DMS53 treated with DMSO at 0.1 percent for 48 hours (cell line): ENCODE measurements at regions not wholly inside any gene's neighbourhood (a gene's known extent, or its start where the extent isn't known, plus 50 kb on each side); places are given as distances from the start of the nearest gene placed in this dataset.
A peak's percentile ranks its signal among the peaks of the same experiment; 100 is the strongest.

Experiments used
- DNase-seq: peaks from one replicate; lab custom pipeline; 2025; ENCODE audit not compliant: unreplicated experiment; lab: John Stamatoyannopoulos, UW

DNA sequence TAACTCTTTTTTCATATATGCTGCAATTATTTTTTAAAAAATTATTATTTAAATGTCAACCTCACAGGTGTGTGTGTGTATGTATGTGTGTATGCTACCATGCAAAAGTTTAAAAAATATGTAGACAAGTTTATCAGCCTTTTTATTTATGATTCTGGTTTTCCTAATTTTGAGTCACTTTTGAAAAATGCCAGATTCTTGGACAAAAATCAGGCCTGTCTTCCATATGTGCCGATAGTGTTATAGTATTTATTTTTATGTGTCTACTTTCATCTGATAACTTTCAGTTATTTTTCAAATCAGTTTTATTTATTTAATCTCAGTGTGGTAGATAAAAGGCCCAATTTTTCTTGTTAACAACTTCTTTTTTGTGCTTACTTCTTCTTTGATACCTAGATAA lies 176.2 kb downstream of the RDH14 start:
- no peak for DNase-seq

DNA sequence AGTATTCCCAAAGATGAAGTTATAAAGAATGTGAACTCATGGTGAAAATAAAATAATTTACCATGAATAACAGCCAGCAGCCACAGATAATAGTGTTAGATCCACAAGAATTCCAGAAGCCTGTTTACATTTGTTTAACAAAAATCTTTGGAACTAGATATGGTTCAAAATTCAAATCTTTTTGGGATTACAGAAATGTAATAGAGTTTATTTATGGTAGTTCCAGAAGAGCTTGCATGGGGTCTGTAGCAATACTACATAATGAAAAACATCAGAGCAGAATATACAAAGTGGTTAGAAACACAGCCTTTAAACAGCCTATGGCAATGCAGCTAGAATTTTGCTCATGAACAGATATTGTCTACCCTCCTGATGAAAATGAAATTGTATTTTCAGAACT lies 179.1 kb downstream of the RDH14 start:
- no peak for DNase-seq

DNA sequence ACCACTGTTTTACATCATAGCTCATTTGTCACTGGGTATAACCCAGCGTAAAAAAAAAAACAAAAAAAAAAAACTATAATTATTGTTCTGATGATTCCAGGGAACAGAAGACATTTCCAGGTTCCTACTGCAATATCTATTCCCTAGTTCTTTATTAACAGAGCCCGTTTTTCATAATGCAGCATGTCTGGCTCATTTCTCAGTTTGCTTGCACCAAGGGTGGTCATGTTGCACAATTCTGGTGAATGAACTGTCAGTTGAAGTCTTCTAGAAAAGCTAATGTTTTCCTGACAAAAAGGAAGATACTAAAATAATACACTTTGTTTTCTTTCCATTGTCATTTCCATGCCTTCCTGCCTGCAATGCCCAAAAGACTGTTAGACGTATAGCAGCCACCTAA lies 180.1 kb downstream of the RDH14 start:
- DNase-seq, result no peak

DNA sequence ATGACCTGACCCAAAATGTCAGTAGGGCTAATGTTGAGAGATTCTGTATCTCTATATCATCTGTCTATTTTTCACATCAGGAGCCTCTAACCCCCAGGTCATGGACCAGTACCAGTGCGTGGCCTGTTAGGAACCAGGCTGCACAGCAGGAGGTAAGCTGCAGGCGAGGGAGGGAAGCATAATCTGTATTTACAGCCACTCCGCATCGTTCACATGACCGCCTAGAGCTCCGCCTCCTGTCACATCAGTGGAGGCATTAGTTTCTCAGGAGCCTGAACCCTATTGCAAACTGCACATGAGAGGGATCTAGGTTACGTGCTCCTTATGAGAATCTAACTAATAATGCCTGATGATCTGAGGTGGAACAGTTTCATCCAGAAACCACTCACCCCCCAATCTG lies 180.6 kb downstream of the RDH14 start:
- no peak for DNase-seq

DNA sequence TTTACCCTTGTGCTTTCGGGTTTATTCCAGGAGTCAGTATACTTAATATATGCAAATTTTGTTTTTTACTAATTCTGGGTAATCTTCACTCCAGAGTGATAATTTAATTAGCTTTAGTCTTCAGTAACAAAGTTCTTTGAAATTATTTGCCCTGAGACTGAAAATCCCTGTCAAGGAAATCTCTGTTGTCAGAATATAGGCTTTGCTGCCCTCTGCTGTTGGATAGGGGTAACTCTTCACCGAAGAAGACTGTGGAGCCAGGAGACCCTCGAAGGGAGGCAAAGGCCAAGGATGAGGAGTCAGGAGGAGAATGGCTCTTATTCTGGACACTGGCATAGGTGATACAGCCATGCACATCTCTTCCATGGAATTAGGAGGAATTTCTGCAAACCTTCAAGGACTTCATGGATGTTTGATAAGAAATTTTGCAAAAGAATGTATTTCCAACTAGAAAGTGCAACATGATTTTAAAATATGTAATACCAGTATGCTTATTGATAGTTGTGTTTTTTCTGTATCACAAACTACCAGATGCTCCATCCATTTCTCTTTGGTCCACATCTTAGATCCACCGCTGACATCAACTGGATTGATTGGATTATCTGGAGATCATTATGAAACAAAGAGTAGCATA lies 182.3 kb downstream of the RDH14 start:
- DNase-seq, result peak; percentile 31

DNA sequence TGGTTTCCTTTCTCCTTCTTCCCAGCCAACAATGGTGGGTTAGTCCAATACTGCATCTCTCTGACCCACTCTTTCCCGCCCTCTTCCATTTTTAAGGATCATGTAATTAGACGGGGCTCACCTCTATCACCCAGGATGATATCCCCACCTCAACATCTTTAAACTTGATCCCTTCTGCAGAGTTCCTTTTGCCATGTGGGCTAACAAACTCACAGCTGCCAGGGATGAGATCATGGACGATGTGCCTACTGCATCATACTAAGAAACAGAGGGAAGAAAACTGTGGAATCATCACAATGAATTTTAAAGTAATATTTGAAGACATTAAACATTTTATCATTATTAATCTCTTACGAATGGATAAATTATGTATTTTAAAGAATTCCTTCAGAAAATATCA lies 183.5 kb downstream of the RDH14 start:
- no peak for DNase-seq

DNA sequence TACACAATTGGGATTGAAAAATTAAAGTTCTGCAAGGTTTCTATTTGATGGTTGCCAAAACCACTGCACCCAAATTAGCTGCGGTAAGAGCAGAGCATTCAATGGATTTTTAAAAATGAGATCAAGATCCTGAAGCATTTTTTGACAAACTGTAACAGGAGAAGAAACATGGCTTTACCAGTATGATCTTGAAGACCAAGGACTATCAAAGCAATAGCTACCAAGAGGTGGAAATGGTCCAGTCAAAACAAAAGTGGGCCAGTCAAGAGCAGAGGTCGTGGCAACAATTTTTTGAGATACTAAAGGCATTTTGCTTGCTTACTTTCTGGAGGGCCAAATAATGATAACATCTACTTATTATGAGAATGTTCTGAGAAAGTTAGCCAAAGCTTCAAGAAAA lies 186.8 kb downstream of the RDH14 start:
- DNase-seq, result no peak

DNA sequence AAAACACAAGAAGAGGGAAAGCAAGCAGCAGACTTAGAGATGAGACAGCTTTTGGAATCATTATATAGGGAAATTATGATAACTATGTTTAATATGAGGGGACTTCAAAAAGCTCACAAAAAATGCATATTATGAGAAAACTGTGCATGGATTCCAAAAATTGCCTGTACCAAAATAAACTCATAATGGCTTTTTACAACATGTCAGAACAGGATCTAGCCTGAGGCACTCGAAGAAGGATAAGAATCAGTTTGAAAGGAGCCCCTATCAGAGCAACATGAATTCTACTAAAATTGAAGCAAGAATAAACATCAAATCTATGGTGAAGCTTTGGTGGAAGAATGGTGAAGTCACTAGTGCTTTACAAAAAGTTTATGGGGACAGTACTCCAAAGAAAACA lies 187.4 kb downstream of the RDH14 start:
- no peak for DNase-seq

DNA sequence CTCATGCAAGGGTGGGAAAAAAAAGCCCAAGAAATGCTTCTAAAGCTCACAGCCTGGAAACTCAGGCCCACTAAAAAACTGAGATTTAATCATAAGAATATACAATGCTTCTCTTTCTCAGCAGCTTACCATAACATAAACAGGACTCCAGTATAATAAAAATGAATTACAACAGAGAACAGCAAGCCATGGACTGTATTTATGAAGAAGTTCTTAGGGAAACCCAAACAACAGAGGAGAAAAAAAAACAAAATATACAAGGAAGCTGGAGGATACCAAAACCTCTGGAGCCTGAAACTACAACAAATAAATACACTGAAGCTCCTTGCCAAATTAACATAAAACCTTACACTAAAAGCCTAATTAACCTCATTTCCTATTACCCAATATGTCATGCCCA lies 187.8 kb downstream of the RDH14 start:
- DNase-seq, result no peak

DNA sequence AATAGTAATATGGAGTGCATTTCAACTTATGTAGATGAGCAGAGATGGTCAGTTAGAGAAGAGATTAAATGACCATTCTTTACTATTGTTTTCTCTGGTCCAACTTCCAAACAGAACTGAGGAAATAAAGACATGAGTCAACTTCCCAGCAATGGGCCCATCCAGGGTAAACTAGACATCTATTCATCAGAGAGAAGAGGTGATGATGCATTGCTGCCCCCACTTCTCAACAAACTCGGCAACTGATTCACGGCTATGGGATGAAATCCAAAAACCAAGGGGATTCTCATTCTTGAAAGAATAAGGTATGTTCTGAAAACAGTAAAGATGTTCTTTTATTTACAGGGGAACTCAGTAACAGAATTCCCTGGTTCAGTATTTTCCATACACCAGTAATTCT lies 190.7 kb downstream of the RDH14 start:
- no peak for DNase-seq

DNA sequence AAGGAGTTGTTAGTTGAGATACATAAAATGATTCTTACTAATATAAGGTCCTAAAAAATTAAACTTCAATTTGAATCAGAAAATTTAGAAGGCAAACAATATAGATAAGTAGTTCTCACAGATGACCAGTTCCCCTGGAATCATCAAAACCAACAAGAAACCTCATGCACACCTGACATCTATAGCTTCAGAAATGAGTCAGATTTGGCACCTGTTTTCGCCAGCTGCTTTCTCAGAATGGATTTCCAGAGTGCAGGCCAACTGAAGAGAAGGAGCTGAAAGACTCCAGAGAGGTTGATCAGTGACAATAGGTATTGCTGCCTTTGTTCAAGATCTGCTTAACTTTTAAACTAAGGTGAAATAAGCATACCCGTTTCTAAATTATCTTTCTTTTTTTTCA lies 192.4 kb downstream of the RDH14 start:
- peak; percentile 39 for DNase-seq

DNA sequence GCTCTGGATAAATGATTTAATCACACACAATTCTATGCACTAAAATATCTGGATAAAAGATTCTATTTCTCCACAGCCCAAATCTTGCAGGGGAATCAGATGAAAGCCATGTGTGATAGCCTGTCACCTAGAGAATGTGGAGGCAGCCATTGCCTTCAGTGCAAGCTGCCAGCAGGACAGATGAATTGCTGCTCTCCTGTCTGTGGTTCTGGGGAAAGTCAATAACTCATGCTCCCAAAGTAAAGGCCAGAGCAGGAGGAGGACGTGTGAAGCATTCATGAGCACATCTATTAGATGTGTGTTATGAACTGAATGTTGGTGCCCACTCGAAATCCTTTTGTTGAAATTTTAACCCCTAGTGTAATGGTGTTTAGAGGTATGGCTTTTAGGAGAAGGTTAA lies 195.1 kb downstream of the RDH14 start:
- no peak for DNase-seq

DNA sequence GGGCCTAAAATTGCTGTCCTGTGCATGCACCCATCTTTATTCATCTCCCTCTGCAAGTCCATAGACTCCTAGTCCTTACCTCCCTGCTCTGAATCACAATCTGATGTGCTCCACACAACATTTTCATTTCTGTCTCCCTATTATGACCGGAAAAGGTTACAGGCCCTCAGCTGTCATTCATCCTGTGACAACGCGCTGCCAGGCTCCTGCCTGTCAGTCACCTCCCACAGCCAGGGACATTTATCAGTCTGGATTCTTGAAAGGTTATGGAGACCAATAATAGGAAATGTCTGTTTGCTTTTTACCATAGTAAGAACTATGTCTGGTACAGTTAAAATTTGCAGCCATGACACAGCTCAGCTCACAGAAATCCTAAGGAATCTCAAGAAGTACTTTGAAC lies 197.1 kb downstream of the RDH14 start:
- no peak for DNase-seq

DNA sequence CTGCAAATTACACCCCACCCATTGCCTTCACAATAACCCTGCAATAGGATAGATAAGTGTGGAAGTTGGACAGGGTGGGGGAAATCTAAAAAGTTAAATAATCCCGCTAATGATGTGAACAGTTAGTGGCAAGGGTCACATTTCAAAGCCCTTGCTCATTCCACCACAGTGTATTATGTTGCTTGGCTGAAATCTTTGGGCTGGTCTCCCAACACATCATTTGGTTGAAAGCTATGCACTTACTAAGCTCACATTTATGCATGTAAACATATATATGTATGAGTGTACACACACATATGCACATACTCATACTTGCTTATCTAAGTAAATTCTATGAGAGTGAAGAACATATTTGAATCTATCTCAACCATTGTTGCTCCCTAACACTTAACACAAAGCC lies 197.8 kb downstream of the RDH14 start:
- DNase-seq, result no peak

DNA sequence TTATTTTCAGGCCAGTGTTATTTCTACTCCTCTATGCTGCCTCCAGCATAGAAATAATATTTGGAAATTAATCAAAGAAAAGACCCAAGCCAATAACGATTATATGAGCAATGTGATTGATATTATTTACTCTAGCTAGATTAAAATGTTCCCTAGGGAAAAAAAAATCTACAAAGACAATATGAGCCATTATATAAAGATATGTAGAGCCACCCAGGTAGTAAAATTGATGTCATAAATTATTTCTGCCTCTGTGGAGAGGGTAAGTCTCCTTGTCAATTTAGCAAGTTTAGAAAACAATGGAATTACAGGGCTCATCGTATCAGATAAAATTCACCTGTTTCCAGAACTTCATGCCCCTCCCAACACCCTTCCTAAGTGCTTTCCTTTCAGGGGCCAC lies 202.9 kb downstream of the RDH14 start:
- DNase-seq, result no peak

DNA sequence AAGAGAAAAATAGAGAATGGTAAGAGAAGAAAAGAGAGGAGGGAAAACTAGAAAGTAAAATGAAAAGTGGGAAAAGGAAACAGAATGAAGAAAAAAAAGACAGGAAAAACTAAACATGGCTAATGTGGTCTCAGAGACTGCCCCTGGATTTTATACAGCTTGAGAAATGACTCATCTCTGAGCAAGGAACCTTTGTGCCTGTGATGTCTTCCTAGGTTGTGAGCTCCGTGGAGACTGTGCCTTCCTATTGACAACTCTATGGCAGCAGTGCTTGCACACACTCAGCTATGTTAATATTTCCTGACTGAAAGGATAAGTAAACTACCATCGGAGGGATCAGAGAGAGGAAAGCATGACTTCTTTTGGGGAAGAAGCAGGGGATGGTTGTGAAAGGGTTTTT lies 203.8 kb downstream of the RDH14 start:
- DNase-seq, result no peak

DNA sequence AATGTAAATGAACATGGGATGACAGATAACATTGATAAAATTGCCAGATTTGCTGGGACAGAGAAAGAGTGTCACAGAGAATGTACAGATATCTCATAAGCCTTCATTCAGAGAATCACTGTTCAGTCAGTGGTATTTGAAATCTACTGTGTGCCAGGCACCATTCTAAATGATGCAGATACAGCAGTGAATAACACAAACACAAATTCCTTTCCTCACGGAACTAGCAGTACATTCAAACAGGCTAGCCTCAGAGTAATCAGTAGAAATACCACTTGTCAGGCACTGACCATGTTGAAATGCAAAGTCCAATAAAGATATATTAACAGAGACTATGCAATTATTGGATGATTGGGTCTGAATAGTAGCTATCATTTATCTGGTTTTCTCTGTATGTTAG lies 211.0 kb downstream of the RDH14 start:
- DNase-seq, result no peak

DNA sequence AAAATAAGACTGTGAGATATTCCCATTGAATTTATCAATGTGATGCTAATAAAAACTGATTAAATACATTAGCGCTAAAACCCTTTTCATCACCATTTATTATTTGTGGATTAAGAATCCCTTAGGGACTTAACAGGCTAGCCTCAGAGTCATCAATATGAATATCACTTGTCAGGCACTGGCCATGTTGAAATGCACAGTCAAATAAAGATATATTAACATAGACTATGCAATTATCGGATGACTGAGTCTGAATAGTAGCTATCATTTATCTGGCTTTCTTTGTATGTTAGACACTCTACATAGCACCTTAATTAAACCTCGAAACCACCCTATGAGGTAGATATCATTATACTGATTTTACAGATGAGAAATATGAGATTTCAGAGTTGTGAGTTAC lies 213.6 kb downstream of the RDH14 start:
- DNase-seq, result no peak

DNA sequence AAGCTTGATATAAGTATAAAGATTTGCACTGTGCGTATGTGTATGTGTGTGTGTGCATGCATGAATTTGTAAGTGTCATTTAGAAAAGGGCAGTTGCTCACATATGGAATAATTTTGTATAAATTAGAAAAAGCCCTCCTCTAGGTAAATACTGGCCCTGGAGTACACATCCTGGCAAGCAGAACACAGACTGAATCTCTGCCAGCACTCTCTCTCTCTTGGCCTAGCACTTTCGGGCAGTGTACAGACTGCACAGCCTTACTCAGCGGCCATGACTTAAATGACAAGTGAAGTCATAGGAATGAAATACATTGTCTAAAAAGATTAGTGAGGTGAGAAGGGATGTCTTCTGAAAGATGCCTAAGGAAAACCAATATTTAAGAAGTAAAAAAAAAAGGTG lies 214.1 kb downstream of the RDH14 start:
- peak; percentile 36 for DNase-seq

DNA sequence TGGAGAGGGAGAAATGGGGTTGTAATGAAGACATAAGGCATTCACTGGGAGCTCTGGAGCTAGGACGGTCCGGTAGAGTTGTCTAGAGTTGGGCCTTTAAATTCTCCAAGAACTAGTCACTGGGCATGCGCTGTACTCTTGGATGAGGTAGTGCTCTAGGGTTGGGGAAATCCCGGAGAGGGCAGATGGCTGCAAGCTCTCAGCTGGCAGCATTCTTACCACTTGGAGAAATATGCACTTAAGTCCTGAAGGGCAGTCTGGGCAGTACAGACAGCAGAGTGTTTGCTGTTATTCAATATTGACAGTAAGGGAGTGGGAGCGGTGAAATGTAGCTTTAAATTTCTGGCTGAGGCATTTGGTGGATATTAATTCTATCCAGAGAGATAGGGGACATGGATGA lies 214.6 kb downstream of the RDH14 start:
- DNase-seq, result peak; percentile 84

DNA sequence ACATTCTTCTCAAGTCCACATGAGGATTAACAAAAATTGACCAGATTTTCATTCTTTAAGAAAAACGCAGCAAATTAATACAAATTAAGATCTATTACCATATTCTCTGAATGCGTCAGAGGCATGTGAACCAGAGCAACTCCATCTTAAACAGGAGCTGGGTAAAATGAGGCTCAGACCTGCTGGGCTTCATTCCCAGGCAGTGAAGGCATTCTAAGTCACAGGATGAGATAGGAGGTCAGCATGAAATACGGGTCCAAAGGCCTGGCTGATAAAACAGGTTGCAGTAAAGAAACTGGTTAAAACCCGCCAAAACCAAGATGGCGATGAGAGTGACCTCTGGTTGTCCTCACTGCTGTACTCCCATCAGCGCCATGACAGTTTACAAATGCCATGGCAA lies 217.6 kb downstream of the RDH14 start:
- no peak for DNase-seq

DNA sequence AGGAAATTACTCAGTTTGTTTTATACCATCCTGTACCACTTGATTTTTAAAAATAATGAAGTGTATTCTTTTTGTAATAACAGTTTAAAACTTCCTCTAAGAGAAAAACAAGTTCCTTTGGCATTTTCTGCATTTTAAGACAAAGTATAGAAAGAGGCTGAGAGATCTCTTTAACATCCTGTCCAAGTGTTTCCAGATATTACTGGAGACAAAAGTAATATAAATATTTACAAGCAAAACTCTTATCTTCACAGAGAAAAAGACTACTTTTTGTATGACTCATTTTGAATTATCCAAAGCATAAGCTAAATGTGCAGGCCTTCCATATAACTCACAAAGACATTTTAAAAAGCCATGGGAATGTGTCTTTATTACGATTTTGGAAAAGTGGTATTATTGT lies 221.1 kb downstream of the RDH14 start:
- no peak for DNase-seq

DNA sequence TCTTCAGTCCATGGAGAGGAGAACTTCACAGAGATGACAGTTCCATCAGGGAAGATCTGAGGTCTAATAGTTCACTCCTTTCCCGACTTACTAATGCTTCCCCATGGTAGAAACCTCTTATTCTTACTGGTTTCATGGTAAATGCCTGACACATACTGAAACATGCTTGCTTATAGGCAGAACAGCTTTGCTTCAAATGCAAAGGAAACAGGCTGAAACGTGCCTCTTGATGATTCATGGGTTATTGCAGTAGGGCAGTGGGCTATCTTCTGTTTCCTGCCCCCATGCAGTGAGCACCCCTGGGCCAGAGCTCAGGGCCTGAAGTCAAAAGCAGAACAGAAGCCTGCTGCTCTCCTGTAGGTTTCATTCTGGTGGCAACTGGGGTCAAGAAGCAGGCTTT lies 223.5 kb downstream of the RDH14 start:
- DNase-seq, result no peak

DNA sequence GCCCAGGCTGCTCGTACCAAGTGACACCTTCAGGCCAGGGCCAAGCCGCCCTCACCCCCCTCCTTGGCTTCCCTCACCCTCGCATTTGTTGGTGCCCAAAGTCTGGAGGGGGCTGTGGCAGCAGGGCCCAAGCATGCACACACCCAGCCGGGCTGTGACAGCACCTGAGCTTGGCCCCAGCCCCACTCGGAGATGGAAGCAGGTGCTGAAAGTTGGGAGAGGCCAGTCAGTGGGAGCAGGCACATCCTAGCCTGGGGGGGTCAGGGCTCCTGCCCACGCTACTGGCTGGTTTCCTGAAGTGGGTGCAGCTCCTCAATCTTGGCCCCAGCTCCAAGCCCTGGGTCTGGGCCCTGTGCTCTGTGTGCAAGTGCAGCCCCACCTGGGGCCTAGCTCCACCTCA lies 228.0 kb downstream of the RDH14 start:
- DNase-seq, result no peak
